ENCODE measurements at regions not wholly inside any gene's neighbourhood (a gene's known extent, or its start where the extent isn't known, plus 50 kb on each side); places are given as distances from the start of the nearest gene placed in this dataset.
A peak's percentile ranks its signal among the peaks of the same experiment; 100 is the strongest.
"Not testable (repeated sequence)": the region's sequence is repeated elsewhere in the genome, so short reads cannot be mapped to it uniquely, and the experiment has no call there.

GRCh38 chr5:25009063-25009462, 364.3 kb upstream of the CDH10 start:
- no peak for DNase-seq (ENCODE audit: low read depth)

- DNase-seq (ENCODE audit: low read depth): peak; percentile 47
Measured at GRCh38 chr5:25006734-25007133, 362.0 kb upstream of the CDH10 start.

- DNase-seq (ENCODE audit: low read depth): no peak
Measured at GRCh38 chr5:25006237-25006636, 361.5 kb upstream of the CDH10 start.

GRCh38 chr5:25005431-25005830, 360.7 kb upstream of the CDH10 start:
- DNase-seq (ENCODE audit: low read depth): no peak

- DNase-seq (ENCODE audit: low read depth): no peak
Measured at GRCh38 chr5:25002371-25002770, 357.6 kb upstream of the CDH10 start.

GRCh38 chr5:24999732-25000131, 355.0 kb upstream of the CDH10 start:
- DNase-seq (ENCODE audit: low read depth): no peak

- DNase-seq (ENCODE audit: low read depth): no peak
Measured at GRCh38 chr5:24998641-24999040, 353.9 kb upstream of the CDH10 start.

- no peak for DNase-seq (ENCODE audit: low read depth)
Measured at GRCh38 chr5:24986326-24986725, 341.5 kb upstream of the CDH10 start.

GRCh38 chr5:24978552-24978951, 333.8 kb upstream of the CDH10 start:
- not testable (repeated sequence) for DNase-seq (ENCODE audit: low read depth)

GRCh38 chr5:24963611-24964010, 318.8 kb upstream of the CDH10 start:
- no peak for DNase-seq (ENCODE audit: low read depth)

GRCh38 chr5:24923400-24923799, 278.6 kb upstream of the CDH10 start:
- DNase-seq (ENCODE audit: low read depth): no peak

- no peak for DNase-seq (ENCODE audit: low read depth)
Measured at GRCh38 chr5:24918676-24919075, 273.9 kb upstream of the CDH10 start.

GRCh38 chr5:24916863-24917262, 272.1 kb upstream of the CDH10 start:
- no peak for DNase-seq (ENCODE audit: low read depth)

- no peak for DNase-seq (ENCODE audit: low read depth)
Measured at GRCh38 chr5:24909210-24909609, 264.4 kb upstream of the CDH10 start.

- no peak for DNase-seq (ENCODE audit: low read depth)
Measured at GRCh38 chr5:24906689-24907088, 261.9 kb upstream of the CDH10 start.

- DNase-seq (ENCODE audit: low read depth): peak; percentile 51
Measured at GRCh38 chr5:24904981-24905517, 260.3 kb upstream of the CDH10 start.

GRCh38 chr5:24899180-24899579, 254.4 kb upstream of the CDH10 start:
- DNase-seq (ENCODE audit: low read depth): no peak

GRCh38 chr5:24864244-24864643, 219.5 kb upstream of the CDH10 start:
- no peak for DNase-seq (ENCODE audit: low read depth)

- DNase-seq (ENCODE audit: low read depth): no peak
Measured at GRCh38 chr5:24862117-24862516, 217.3 kb upstream of the CDH10 start.

- no peak for DNase-seq (ENCODE audit: low read depth)
Measured at GRCh38 chr5:24855485-24855884, 210.7 kb upstream of the CDH10 start.

GRCh38 chr5:24854850-24855249, 210.1 kb upstream of the CDH10 start:
- no peak for DNase-seq (ENCODE audit: low read depth)

GRCh38 chr5:24854350-24854749, 209.6 kb upstream of the CDH10 start:
- no peak for DNase-seq (ENCODE audit: low read depth)

GRCh38 chr5:24850926-24851486, 206.2 kb upstream of the CDH10 start:
- no peak for DNase-seq (ENCODE audit: low read depth)

- DNase-seq (ENCODE audit: low read depth): no peak
Measured at GRCh38 chr5:24849210-24849609, 204.4 kb upstream of the CDH10 start.
